ENCODE measurements at regions not wholly inside any gene's neighbourhood (a gene's known extent, or its start where the extent isn't known, plus 50 kb on each side); places are given as distances from the start of the nearest gene placed in this dataset.
A peak's percentile ranks its signal among the peaks of the same experiment; 100 is the strongest.

- no peak for DNase-seq (ENCODE audit: low read depth in 2 of 2)
These were observed 99.1 kb upstream of the RGS4 start for GRCh38 chr1:162970021-162970420.

DNA sequence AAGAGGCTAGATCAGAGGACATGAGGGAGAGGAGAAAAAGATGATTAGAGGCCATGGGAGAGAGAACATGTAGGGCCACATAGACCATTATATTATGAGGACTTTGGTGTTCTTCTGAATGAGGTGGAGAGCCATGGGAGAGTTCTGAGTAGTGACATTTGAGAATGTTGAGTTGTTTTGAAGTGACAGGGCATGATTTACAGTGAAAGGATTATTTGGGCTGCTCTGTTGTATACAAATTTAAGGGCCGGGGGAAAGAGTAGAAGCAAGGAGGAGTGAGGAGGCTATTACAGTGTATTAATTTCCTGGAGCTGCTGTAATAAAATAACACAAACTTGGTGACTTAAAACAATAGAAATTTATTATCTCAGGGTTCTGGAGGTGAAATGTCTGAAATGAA, 102.5 kb upstream of the RGS4 start:
- DNase-seq (ENCODE audit: low read depth in 2 of 2) = no peak

GRCh38 chr1:162964901-162965300, 103.9 kb upstream of the CCDC190 start:
- DNase-seq (ENCODE audit: low read depth in 2 of 2) = no peak

- peak in 1 of 2 donors; percentile 12 for DNase-seq (ENCODE audit: low read depth in 2 of 2)
These were observed 95.9 kb upstream of the CCDC190 start for GRCh38 chr1:162956922-162957321.

DNA sequence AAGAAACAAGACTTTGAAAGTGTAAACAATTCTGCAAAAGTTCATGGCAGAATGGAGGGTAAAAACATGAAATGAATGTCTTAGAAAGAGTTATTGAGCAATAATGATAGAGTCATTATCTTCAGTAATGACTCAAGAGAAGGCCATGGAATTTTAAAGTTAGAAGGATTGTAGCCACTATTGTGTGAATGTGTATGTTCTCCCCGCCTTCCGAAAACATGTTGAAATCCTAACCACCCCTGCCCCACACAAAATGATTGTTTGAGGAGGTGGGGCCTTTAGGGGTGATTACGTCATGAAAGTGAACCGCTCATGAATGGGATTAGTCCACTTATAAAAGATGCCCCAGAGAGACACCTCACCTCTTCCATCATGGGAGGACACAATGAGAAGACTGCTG, 93.8 kb upstream of the CCDC190 start:
- no peak for DNase-seq (ENCODE audit: low read depth in 2 of 2)

DNA sequence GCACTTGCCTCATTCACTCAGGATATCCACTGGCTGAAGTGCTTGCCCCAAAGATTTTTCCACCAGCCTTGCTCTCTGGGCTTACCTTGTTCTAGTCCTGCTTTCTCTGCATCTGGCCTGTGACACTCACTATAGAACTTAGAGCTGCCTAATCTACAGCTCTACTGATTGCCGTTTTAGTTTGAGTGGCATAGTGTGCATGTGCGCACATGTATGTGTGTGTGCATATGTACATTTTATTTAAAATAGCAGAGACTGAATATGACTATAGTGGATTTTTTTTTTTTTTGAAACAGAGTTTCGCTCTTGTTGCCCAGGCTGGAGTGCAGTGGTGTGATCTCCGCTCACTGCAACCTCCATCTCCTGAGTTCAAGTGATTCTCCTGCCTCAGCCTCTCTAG, 92.0 kb upstream of the CCDC190 start:
- no peak for DNase-seq (ENCODE audit: low read depth in 2 of 2)

GRCh38 chr1:162951553-162952315, 90.8 kb upstream of the CCDC190 start:
- DNase-seq (ENCODE audit: low read depth in 2 of 2) = peak in 1 of 2 donors; percentile 18

- DNase-seq (ENCODE audit: low read depth in 2 of 2) = no peak
These were observed 89.2 kb upstream of the CCDC190 start for GRCh38 chr1:162950187-162950586.

- no peak for DNase-seq (ENCODE audit: low read depth in 2 of 2)
These were observed 85.7 kb upstream of the CCDC190 start for GRCh38 chr1:162946701-162947100.

GRCh38 chr1:162944974-162945674, 84.1 kb upstream of the CCDC190 start:
- DNase-seq (ENCODE audit: low read depth in 2 of 2) = no peak

GRCh38 chr1:162943622-162944021, 82.6 kb upstream of the CCDC190 start:
- no peak for DNase-seq (ENCODE audit: low read depth in 2 of 2)

GRCh38 chr1:162942916-162943559, 82.1 kb upstream of the CCDC190 start:
- DNase-seq (ENCODE audit: low read depth in 2 of 2) = no peak

DNA sequence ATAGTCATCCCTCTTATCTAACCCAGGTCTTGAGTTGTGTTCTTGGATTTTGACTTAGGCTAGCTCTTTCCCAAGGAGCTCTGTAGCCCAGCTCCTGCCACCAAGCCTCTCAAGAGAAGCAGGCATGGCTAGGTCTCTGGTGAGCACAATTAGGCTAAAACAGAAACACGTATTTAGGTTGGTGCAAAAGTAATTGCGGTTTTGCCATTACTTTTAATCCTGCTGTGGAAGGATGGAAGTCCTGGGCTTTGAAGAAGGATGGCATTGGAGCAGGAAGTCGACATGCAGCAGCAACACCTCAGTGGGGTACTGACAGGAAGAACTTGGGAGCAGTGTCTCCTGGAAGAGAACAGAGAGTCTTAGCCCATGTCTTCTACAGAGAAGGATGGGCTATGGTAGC, 80.0 kb upstream of the CCDC190 start:
- DNase-seq (ENCODE audit: low read depth in 2 of 2) = no peak

GRCh38 chr1:162939035-162939434, 78.1 kb upstream of the CCDC190 start:
- DNase-seq (ENCODE audit: low read depth in 2 of 2) = peak in 1 of 2 donors; percentile 2

DNA sequence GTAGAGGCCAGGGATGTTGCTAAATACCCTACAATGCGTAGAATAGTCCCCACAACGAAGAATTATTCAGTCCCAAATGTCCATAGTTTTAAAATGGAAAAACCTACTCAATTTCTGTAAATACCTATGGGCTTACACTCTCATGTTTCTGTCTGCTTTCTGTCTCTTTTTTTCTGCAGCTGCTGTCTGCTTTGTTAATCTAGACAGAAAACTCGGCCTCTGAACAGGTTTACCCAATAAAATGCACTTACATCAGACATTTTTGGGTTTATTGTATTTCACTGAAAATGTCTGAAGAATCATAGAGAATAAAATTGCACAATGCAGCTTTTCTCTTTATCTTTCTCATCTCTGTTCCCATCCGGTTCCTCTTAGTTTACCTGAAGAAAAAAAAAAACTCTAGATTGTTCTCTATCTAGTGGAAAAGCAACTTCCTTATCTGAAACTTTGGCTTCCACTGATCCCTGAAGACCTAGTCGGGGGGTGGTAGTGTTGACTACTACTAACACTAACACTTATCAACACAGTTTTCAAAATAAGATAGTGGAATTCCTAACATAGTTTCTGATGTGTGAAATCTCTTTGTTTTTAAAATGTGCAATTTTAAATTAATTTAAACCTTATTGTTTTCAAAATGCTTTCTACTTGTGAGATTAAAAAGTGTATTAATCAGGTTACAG, 76.9 kb upstream of the CCDC190 start:
- no peak for DNase-seq (ENCODE audit: low read depth in 2 of 2)

DNA sequence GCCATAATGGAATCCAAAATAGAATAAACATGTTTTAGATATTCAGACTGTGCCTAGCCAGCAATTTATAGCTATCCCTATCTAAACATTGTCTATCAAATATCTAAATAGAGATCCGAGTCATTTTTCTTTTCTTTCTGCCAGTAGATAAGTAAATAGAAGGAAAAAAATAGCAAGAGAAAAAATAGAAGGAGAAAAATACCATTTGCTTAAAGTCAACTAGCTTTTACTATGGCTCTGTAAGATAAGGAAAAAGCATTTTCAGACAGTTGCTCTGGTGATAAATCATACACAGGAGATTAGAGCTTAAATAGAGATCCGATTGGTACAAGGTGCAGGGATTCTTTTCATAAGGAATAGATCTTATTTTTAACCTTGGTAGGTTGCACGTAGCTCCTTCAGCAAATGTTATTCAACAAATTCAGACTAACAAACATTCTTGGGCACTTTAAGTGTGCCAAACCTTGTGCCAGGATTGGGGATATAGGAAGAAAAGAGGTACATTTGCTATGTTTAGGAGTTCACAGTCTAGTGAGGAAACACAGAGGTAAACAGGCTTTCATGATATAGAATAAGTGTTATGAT, 70.1 kb upstream of the CCDC190 start:
- DNase-seq (ENCODE audit: low read depth in 2 of 2) = no peak

DNA sequence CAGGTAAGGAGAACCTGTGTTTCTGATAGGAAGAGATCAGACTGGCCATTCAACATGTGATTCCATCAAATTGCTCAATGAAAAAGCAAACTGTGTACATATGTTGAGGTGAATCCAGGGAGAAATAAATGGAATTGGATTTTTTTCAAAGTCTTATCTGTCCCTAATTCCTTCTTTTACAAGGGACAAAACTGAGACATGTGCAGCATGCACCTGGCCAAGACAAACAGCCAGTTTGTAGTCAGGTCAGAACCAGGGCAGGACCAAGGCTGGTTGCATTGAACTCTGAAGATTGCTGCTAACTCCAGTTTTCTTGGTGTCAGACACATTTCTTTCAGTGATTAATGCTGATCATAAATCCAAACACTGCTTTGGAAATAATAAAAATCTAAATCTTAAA, 69.6 kb upstream of the CCDC190 start:
- no peak for DNase-seq (ENCODE audit: low read depth in 2 of 2)

DNA sequence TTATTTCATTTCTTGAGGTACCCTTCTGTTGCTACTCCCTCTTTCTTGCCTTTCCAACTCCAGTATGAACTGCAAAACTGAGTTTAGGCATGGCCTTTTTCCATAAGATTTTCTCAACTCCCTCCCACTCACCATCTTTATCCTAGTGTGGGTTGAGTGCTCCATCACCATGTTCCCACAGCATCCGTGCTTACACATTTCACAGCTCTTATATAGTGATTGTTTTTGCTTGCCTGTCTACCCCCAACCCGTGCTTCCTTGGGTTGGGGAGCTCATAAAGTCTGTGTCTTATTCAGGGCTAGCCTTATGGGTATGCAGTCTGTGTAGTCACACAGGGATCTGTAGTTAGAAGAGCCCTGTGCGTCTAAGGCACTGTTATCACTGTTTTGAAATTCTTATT, 68.2 kb upstream of the CCDC190 start:
- DNase-seq (ENCODE audit: low read depth in 2 of 2) = no peak

GRCh38 chr1:162928141-162928540, 67.2 kb upstream of the CCDC190 start:
- DNase-seq (ENCODE audit: low read depth in 2 of 2) = no peak

DNA sequence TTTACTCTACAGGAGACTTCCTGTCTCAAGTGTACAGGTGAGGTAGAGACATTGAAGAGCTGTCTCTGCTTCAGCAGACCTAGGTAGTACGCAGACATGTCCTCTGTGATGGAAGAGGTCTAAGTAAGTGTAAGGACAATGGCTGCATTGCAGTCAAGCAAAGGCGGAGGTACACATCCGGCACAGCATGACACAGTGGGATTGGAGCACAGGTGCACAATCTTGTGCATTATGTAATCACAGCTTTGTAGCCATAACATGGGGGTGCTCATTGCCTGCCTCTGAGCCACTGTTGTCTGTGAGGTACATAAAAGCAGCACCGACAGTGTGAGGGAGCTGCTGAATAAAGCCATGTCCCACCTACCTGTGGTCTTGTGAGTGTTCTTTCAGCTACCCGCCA, 66.4 kb upstream of the CCDC190 start:
- no peak for DNase-seq (ENCODE audit: low read depth in 2 of 2)

DNA sequence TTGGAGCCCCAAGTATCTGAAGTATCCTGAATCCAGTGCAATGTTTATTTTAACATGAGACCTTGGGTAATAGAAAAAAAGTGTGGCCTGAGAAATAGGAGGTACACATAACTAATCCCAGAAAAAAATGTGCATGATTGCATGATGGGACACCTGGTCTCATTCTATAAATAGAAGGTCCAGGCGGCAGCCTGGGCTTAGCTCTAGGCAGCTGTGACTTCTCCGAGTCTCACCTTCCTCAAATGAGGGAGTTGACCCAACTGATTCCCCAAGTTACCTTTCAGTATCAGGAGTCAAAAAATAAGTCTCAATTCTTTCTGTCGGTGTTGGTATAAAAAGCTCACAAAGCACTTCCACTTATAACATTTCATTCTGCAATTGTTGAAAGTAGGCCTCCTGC, 65.9 kb upstream of the CCDC190 start:
- DNase-seq (ENCODE audit: low read depth in 2 of 2) = no peak

GRCh38 chr1:162924179-162924578, 63.2 kb upstream of the CCDC190 start:
- DNase-seq (ENCODE audit: low read depth in 2 of 2) = no peak

All from lung microvascular endothelial cell (primary cell).